H1 (cell line): ENCODE measurements at regions not wholly inside any gene's neighbourhood (a gene's known extent, or its start where the extent isn't known, plus 50 kb on each side); places are given as distances from the start of the nearest gene placed in this dataset.

ENCODE experiments used
- CTCF ChIA-PET: fragments of 300-600 bp; sonication (Branson Sonifier 250); formaldehyde crosslinking; loops from one replicate; lab custom pipeline; 2021; ENCODE audit not compliant: partially characterized antibody; lab: Charles Lee
- POLR2A ChIA-PET: fragments of 300-600 bp; sonication (Branson Sonifier 250); formaldehyde crosslinking; loops from one replicate; lab custom pipeline; 2021; ENCODE audit warnings: inconsistent platforms; ENCODE audit not compliant: partially characterized antibody; lab: Charles Lee
- DNase-seq, 2 experiments: peaks; one replicate each; pipeline versions ENCODE4 v3.0.0 to v3.0.0-alpha.2; 2010 to 2022; ENCODE audit warnings: low spot score in 2 of 2, low read depth in 1 of 2, mixed read lengths in 1 of 2
- FAIRE-seq: peaks from 2 replicates; lab custom pipeline; 2011; peaks lifted over from hg19 to GRCh38; lab: Jason Lieb, UNC
- H2AFZ ChIP-seq: 2 replicates; pipeline ENCODE4 v1.8.1; 2012; ENCODE audit warnings: low read length, inconsistent platforms
- H2AK5ac ChIP-seq: 2 replicates; pipeline ENCODE4 v1.6.1; 2013; ENCODE audit warnings: low read depth, low read length
- H2BK120ac ChIP-seq: replicated peaks from 2 replicates; pipeline ENCODE3; 2013; ENCODE audit warnings: low read depth, low read length, inconsistent platforms
- H2BK12ac ChIP-seq: 2 replicates; pipeline ENCODE4 v1.6.1; 2013; ENCODE audit warnings: low read depth, low read length
- H2BK15ac ChIP-seq: 2 replicates; pipeline ENCODE4 v1.6.1; 2013; ENCODE audit warnings: low read length
- H2BK20ac ChIP-seq: 2 replicates; pipeline ENCODE4 v1.6.1; 2013; ENCODE audit warnings: low read length
- H2BK5ac ChIP-seq: 2 replicates; pipeline ENCODE4 v1.6.1; 2013; ENCODE audit warnings: low read depth, low read length
- H3K14ac ChIP-seq: 2 replicates; pipeline ENCODE4 v1.6.1; 2013; ENCODE audit warnings: inconsistent platforms; ENCODE audit not compliant: insufficient read length
- H3K18ac ChIP-seq: 2 replicates; pipeline ENCODE4 v1.6.1; 2013; ENCODE audit warnings: low read length; ENCODE audit errors: extremely low read depth
- H3K23ac ChIP-seq: 2 replicates; pipeline ENCODE4 v1.6.1; 2013; ENCODE audit warnings: inconsistent platforms; ENCODE audit not compliant: insufficient read length
- H3K23me2 ChIP-seq: 2 replicates; pipeline ENCODE4 v1.6.1; 2013; ENCODE audit warnings: low read depth, low read length
- H3K27ac ChIP-seq: 2 replicates; pipeline ENCODE4 v1.6.1; 2011; ENCODE audit warnings: low read depth, low read length, inconsistent platforms
- H3K27me3 ChIP-seq, 4 experiments: replicated peaks in 1 of 4; 1 replicate in 1 of 4; 2 replicates in 3 of 4; pipeline versions ENCODE4 v1.6.1 to v1.8.1; 2011 to 2013; ENCODE audit warnings: low read length in 3 of 4, mild to moderate bottlenecking in 3 of 4, inconsistent platforms in 2 of 4, mixed read lengths in 2 of 4, moderate library complexity in 1 of 4; ENCODE audit not compliant: control insufficient read depth in 3 of 4, insufficient read depth in 3 of 4; ENCODE audit errors: extremely low read depth in 1 of 4
- H3K36me3 ChIP-seq, 4 experiments: 2 replicates each; pipeline versions ENCODE4 v1.6.1 to v1.8.1; 2011 to 2013; ENCODE audit warnings: mild to moderate bottlenecking in 4 of 4, low read length in 3 of 4, moderate library complexity in 2 of 4, control low read depth in 1 of 4, inconsistent platforms in 1 of 4; ENCODE audit not compliant: insufficient read depth in 4 of 4, control insufficient read depth in 2 of 4
- H3K4ac ChIP-seq: replicated peaks from 2 replicates; pipeline ENCODE3; 2013; ENCODE audit warnings: low read length, low read depth, mixed read lengths, inconsistent platforms; ENCODE audit not compliant: insufficient read length
- H3K4me1 ChIP-seq, 4 experiments: replicated peaks in 1 of 4; 1 replicate in 1 of 4; 2 replicates in 3 of 4; pipeline versions ENCODE4 v1.6.1 to v1.8.1; 2011 to 2013; ENCODE audit warnings: low read length in 3 of 4, inconsistent platforms in 2 of 4, mixed read lengths in 1 of 4; ENCODE audit not compliant: insufficient read depth in 4 of 4, control insufficient read depth in 3 of 4
- H3K4me2 ChIP-seq, 2 experiments: 2 replicates each; pipeline versions ENCODE4 v1.6.1 to v1.8.1; 2011 to 2013; ENCODE audit warnings: low read depth in 2 of 2, low read length in 2 of 2, control low read depth in 1 of 2, inconsistent platforms in 1 of 2, mild to moderate bottlenecking in 1 of 2; ENCODE audit not compliant: insufficient read depth in 1 of 2
- H3K4me3 ChIP-seq, 4 experiments: fragments of 200-600, 300-600 bp in 1 of 4; sonication (generic), shearing (Covaris generic), sonication (Bioruptor Twin) in 1 of 4; 2 replicates each; pipeline versions ENCODE4 v1.5.1 to v1.8.1; 2011 to 2016; ENCODE audit warnings: low read length in 4 of 4, low read depth in 3 of 4, control low read depth in 2 of 4, inconsistent platforms in 2 of 4, mild to moderate bottlenecking in 2 of 4, mixed read lengths in 1 of 4, moderate library complexity in 1 of 4; ENCODE audit not compliant: insufficient read depth in 2 of 4; ENCODE audit errors: extremely low read depth in 1 of 4
- H3K56ac ChIP-seq: replicated peaks from 2 replicates; pipeline ENCODE3; 2013; ENCODE audit warnings: low read depth, mild to moderate bottlenecking, mixed read lengths, low read length, inconsistent platforms; ENCODE audit not compliant: insufficient read length
- H3K79me1 ChIP-seq: 2 replicates; pipeline ENCODE4 v1.6.1; 2013; ENCODE audit warnings: low read depth, low read length, control low read depth
- H3K79me2 ChIP-seq, 2 experiments: 2 replicates each; pipeline versions ENCODE4 v1.6.1 to v1.8.1; 2012 to 2013; ENCODE audit warnings: low read length in 2 of 2, mild to moderate bottlenecking in 2 of 2, inconsistent platforms in 1 of 2; ENCODE audit not compliant: insufficient read depth in 2 of 2, control insufficient read depth in 1 of 2
- H3K9ac ChIP-seq, 4 experiments: replicated peaks in 1 of 4; 1 replicate in 1 of 4; 2 replicates in 3 of 4; pipeline versions ENCODE4 v1.6.1 to v1.8.1; 2011 to 2013; ENCODE audit warnings: low read depth in 3 of 4, low read length in 3 of 4, control low read depth in 2 of 4, mild to moderate bottlenecking in 2 of 4, moderate library complexity in 2 of 4, inconsistent platforms in 1 of 4; ENCODE audit errors: extremely low read depth in 1 of 4
- H3K9me3 ChIP-seq, 2 experiments: 2 replicates each; pipeline versions ENCODE4 v1.6.1 to v1.8.1; 2012 to 2013; ENCODE audit warnings: mild to moderate bottlenecking in 2 of 2, moderate library complexity in 2 of 2, control low read depth in 1 of 2, inconsistent platforms in 1 of 2, low read depth in 1 of 2, low read length in 1 of 2, mixed read lengths in 1 of 2; ENCODE audit not compliant: insufficient read depth in 2 of 2
- H4K20me1 ChIP-seq, 2 experiments: replicated peaks in 1 of 2; 2 replicates each; pipeline versions ENCODE3 to v1.8.1; 2011 to 2013; ENCODE audit warnings: inconsistent platforms in 2 of 2, low read length in 2 of 2, mild to moderate bottlenecking in 1 of 2; ENCODE audit not compliant: insufficient read depth in 2 of 2, control insufficient read depth in 1 of 2
- H4K5ac ChIP-seq: 2 replicates; pipeline ENCODE4 v1.6.1; 2013; ENCODE audit warnings: low read length, low read depth, mixed read lengths, inconsistent platforms; ENCODE audit not compliant: insufficient read length
- H4K8ac ChIP-seq: 2 replicates; pipeline ENCODE4 v1.8.0; 2013; ENCODE audit warnings: mild to moderate bottlenecking, moderate library complexity, low read length, inconsistent platforms; ENCODE audit not compliant: insufficient read depth; ENCODE audit errors: extremely low read depth
- H4K91ac ChIP-seq: replicated peaks from 2 replicates; pipeline ENCODE3; 2013; ENCODE audit warnings: low read length, mixed read lengths, inconsistent platforms; ENCODE audit not compliant: insufficient read length
- ASH2L ChIP-seq: fragments of 200-600, 300-600 bp; sonication (generic); IDR thresholded peaks from one replicate; pipeline ENCODE4 v1.7.1; 2017; ENCODE audit warnings: low read length
- FOSL1 ChIP-seq: IDR thresholded peaks from 2 replicates; pipeline ENCODE4 v1.6.1; 2011; ENCODE audit warnings: mild to moderate bottlenecking, low read depth, low read length, moderate library complexity; ENCODE audit not compliant: insufficient read depth
- JUND ChIP-seq: IDR thresholded peaks from 2 replicates; pipeline ENCODE4 v1.6.1; 2011; ENCODE audit warnings: mild to moderate bottlenecking, improper control_type of control experiment, low read length
- NANOG ChIP-seq: IDR thresholded peaks from 2 replicates; pipeline ENCODE4 v1.6.1; 2011; ENCODE audit warnings: low read length, low read depth, mild to moderate bottlenecking, inconsistent platforms; ENCODE audit not compliant: insufficient read depth, poor library complexity, severe bottlenecking
- PHF8 ChIP-seq: fragments of 200-600 bp; sonication (generic); conservative IDR thresholded peaks from 2 replicates; pipeline ENCODE4 v1.7.1; 2012; ENCODE audit warnings: low read depth, mild to moderate bottlenecking, inconsistent platforms, low read length, moderate library complexity
- RFX5 ChIP-seq: IDR thresholded peaks from 2 replicates; pipeline ENCODE4 v1.6.1; 2011; ENCODE audit warnings: low read depth, low read length, improper control_type of control experiment, borderline replicate concordance
- SAP30 ChIP-seq: fragments of 300-600 bp; sonication (generic); IDR thresholded peaks from 2 replicates; pipeline ENCODE4 v1.7.1; 2012; ENCODE audit warnings: low read length, moderate library complexity, mild to moderate bottlenecking, inconsistent platforms; ENCODE audit not compliant: insufficient read depth, insufficient replicate concordance
- SIRT6 ChIP-seq: IDR thresholded peaks from one replicate; pipeline ENCODE4 v1.7.1; 2012; ENCODE audit warnings: low read length, inconsistent platforms
- SP1 ChIP-seq: IDR thresholded peaks from 2 replicates; pipeline ENCODE4 v1.6.1; 2011; ENCODE audit warnings: low read depth, low read length
- SP2 ChIP-seq: IDR thresholded peaks from 2 replicates; pipeline ENCODE4 v1.6.1; 2012; ENCODE audit warnings: mild to moderate bottlenecking, low read length, inconsistent platforms
- ZNF274 ChIP-seq: IDR thresholded peaks from 2 replicates; pipeline ENCODE4 v1.7.0; 2012; ENCODE audit warnings: low read length, borderline replicate concordance; ENCODE audit errors: extremely low read depth
- WGBS, 2 experiments: shearing (Covaris generic) in 1 of 2; methylation state at CpG; one replicate each; pipeline versions ENCODE4 v1.1.6 to v1.1.7; 2013 to 2015; ENCODE audit warnings: low lambda C conversion rate in 2 of 2, mixed read lengths in 2 of 2, inconsistent platforms in 1 of 2, low coverage in 1 of 2, missing lambda C conversion rate in 1 of 2; ENCODE audit not compliant: insufficient replicate concordance in 2 of 2, insufficient coverage in 1 of 2, insufficient read length in 1 of 2; ENCODE audit errors: extremely low coverage in 1 of 2, missing lambda C conversion rate in 1 of 2; 5-methylcytosine and 5-hydroxymethylcytosine counted together

GRCh38 chr5:164020116-164020515, 514.7 kb downstream of the MAT2B start:
- no peak overlapping the region for H3K4ac ChIP-seq
- no peak overlapping the region for H2BK5ac ChIP-seq
- H2BK15ac ChIP-seq = no peak overlapping the region
- no peak overlapping the region for H3K4me2 ChIP-seq
- H2BK12ac ChIP-seq = no peak overlapping the region
- no peak overlapping the region for H3K9ac ChIP-seq
- no peak overlapping the region for H2AFZ ChIP-seq
- no peaks in the 10 kb centered on the region for H3K23me2 ChIP-seq
- H3K4me3 ChIP-seq = no peak overlapping the region
- H4K5ac ChIP-seq = no peak overlapping the region
- H4K8ac ChIP-seq = no peak overlapping the region
- no peak overlapping the region for H3K27ac ChIP-seq
- H3K36me3 ChIP-seq = no peaks in the 10 kb centered on the region
- H3K27me3 ChIP-seq = no peaks in the 10 kb centered on the region
- no peaks in the 10 kb centered on the region for H3K9me3 ChIP-seq
- TF ChIP-seq NANOG = no peak
- TF ChIP-seq SP2 = no peak
- no peak for TF ChIP-seq SAP30
- no peak for TF ChIP-seq ASH2L
- TF ChIP-seq RFX5 = no peak
- no peak for TF ChIP-seq SIRT6
- no peak for TF ChIP-seq ZNF274
- no peak for TF ChIP-seq FOSL1
- no peak for TF ChIP-seq JUND
- TF ChIP-seq SP1 = no peak
- TF ChIP-seq PHF8 = no peak
- no peak overlapping the region for H3K14ac ChIP-seq
- no peaks in the 10 kb centered on the region for H3K79me1 ChIP-seq
- H4K91ac ChIP-seq = no peak overlapping the region
- H3K23ac ChIP-seq = no peak overlapping the region
- no peaks in the 10 kb centered on the region for H4K20me1 ChIP-seq
- no peak overlapping the region for H3K18ac ChIP-seq
- FAIRE-seq (no peak), DNase-seq (no peak)
- no peak overlapping the region for H2BK120ac ChIP-seq
- CTCF ChIA-PET = interaction anchor here (1.1 kb wide), 1 partner anchor 403 kb away, joined by 3 read pairs; no protein-coding TSS in a partner anchor
- WGBS, 2 experiments = 90% methylated on average over 7 of the region's 7 CpGs; no CpG with 5 or more reads in 1 of the 2 experiments
- no peaks in the 10 kb centered on the region; a peak in 1 of 7 replicates for H3K4me1 ChIP-seq
- no peak overlapping the region for H2AK5ac ChIP-seq
- H2BK20ac ChIP-seq = no peak overlapping the region
- POLR2A ChIA-PET = no interaction called here
- no peaks in the 10 kb centered on the region for H3K79me2 ChIP-seq
- no peak overlapping the region for H3K56ac ChIP-seq
